Suprapubic skin (tissue), 3 donors: ENCODE measurements at regions not wholly inside any gene's neighbourhood (a gene's known extent, or its start where the extent isn't known, plus 50 kb on each side); places are given as distances from the start of the nearest gene placed in this dataset.

Experiments
- POLR2AphosphoS5 ChIP-seq, 3 donors: sonication (generic); formaldehyde crosslinking; IDR thresholded peaks; one replicate each; pipeline ENCODE4 v1.6.1; 2017; ENCODE audit warnings: antibody characterized with exemption in 3 of 3
- TF ChIP-seq, protein P1 (sequence below), 2 donors: fragments of 200-600 bp in 1 of 2; fragments of 450-650 bp in 1 of 2; sonication (generic) in 1 of 2; IDR thresholded peaks; one replicate each; pipeline ENCODE4 v1.5.1; 2016 to 2019; ENCODE audit warnings: antibody characterized with exemption in 2 of 2, mild to moderate bottlenecking in 1 of 2, moderate library complexity in 1 of 2

DNA sequence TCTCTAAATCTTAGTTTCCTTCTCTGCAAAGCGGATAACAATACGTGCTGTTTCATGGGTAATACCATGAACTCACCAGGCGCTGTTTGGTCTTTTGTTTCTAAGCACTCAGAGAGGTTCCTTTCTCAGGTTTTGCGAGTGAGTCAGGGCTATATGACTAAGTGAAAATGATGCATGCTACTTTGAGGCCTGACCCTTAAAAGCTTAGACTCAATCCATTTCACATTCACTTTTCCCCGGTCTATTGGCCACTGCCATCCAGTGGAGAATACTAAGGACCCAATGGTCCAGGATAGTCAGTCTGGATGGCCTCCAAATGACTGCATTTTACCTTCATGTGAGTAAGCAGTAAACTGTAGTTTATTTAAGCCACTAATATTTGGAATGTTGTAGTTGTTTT is 400.8 kb upstream of the SLIT2 start:
- TF ChIP-seq, protein P1, sequence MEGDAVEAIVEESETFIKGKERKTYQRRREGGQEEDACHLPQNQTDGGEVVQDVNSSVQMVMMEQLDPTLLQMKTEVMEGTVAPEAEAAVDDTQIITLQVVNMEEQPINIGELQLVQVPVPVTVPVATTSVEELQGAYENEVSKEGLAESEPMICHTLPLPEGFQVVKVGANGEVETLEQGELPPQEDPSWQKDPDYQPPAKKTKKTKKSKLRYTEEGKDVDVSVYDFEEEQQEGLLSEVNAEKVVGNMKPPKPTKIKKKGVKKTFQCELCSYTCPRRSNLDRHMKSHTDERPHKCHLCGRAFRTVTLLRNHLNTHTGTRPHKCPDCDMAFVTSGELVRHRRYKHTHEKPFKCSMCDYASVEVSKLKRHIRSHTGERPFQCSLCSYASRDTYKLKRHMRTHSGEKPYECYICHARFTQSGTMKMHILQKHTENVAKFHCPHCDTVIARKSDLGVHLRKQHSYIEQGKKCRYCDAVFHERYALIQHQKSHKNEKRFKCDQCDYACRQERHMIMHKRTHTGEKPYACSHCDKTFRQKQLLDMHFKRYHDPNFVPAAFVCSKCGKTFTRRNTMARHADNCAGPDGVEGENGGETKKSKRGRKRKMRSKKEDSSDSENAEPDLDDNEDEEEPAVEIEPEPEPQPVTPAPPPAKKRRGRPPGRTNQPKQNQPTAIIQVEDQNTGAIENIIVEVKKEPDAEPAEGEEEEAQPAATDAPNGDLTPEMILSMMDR (IDR thresholded peaks at IDR 0.05), result no peak
- TF ChIP-seq POLR2AphosphoS5 (IDR thresholded peaks at IDR 0.05), result no peak
